ENCODE measurements at regions not wholly inside any gene's neighbourhood (a gene's known extent, or its start where the extent isn't known, plus 50 kb on each side); places are given as distances from the start of the nearest gene placed in this dataset.

DNA sequence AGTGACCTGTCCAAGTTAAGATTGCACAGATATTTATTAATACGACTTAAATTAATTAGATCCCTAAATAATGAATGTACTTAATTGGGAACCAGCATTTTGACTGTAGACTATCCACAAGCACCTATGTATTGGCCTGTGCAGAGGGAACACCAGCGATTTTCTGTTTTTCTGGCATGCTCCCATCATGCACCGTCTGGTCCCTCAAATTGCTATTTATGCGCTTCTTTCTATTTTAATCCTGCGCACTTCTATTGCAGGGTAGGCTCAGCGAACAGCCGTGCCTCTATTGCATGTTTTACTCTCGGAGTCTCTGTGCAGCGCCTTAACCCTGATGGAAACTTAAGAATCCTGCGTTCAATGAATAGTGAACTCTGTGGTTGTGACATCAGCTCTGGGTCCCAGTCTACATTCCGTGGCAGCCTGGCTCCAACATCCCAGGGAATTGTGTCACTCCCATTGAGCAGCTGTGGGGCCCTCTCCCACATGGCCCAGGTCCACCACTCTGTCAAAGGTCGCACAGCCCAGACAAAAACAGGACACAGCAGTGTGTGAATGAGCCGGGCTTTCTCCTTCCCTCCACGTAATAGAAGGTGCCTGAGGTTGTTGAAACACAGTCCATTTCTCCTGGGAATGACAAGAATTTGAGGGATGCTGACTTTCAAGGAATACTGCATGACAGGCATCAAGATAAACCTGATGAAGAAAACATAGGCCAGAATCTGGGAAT lies 239.7 kb upstream of the KLF6 start:
- TF ChIP-seq EZH2 (IDR thresholded peaks at IDR 0.05; ENCODE audit: insufficient read depth, low read length) (no peak), CTCF (IDR thresholded peaks at IDR 0.05; ENCODE audit: insufficient read depth, low read depth, low read length) (no peak)
